ENCODE measurements at regions not wholly inside any gene's neighbourhood (a gene's known extent, or its start where the extent isn't known, plus 50 kb on each side); places are given as distances from the start of the nearest gene placed in this dataset.

- H3K36me3 ChIP-seq (ENCODE audit: insufficient read depth, low read length), result no peaks in the 10 kb centered on the region
- no peaks in the 10 kb centered on the region for H3K4me1 ChIP-seq (ENCODE audit: insufficient read depth, low read length)
- Mint-ChIP-seq H3K9me3 (no peaks in the 10 kb centered on the region), H3K4me1 (ENCODE audit: low read depth) (no peaks in the 10 kb centered on the region), H3K27ac (no peak overlapping the region), H3K36me3 (ENCODE audit: low read depth) (no peaks in the 10 kb centered on the region), H3K4me3 (no peak overlapping the region), H3K27me3 (no peaks in the 10 kb centered on the region)
- no peak overlapping the region for H3K27ac ChIP-seq (ENCODE audit: low read depth in 1 of 2, low read length in 2 of 2)
- H3K4me3 ChIP-seq (ENCODE audit: low read length), result no peak overlapping the region
- no peaks in the 10 kb centered on the region for H3K9me3 ChIP-seq (ENCODE audit: control insufficient read depth in 1 of 2, insufficient read depth in 1 of 2, low read length in 2 of 2)
- ATAC-seq (ENCODE audit: poor library complexity) (no peak), DNase-seq (no peak)
- peaks cover 0 to 3% of the 10 kb centered on the region in 2 experiments for H3K27me3 ChIP-seq (ENCODE audit: control insufficient read depth in 1 of 2, insufficient read depth in 2 of 2, low read length in 2 of 2)
- ChIA-PET POLR2A (no interaction called here), CTCF (no interaction called here)
- intact Hi-C loops (cut with DNase I, micrococcal nuclease), result no loop called here
- no peak for TF ChIP-seq CTCF (IDR thresholded peaks at IDR 0.05)
Observed at GRCh38 chr10:2895594-2896196, 171.7 kb upstream of the PFKP start.

- POLR2A ChIA-PET, result no interaction called here
- no peaks in the 10 kb centered on the region for H3K4me1 Mint-ChIP-seq (ENCODE audit: low read depth)
- no peak for TF ChIP-seq CTCF (IDR thresholded peaks at IDR 0.05)
- CTCF ChIA-PET, result no interaction called here
- H3K9me3 Mint-ChIP-seq, result no peaks in the 10 kb centered on the region
- Histone ChIP-seq H3K9me3 (ENCODE audit: control insufficient read depth in 1 of 2, insufficient read depth in 1 of 2, low read length in 2 of 2) (peaks cover 0 to 6% of the 10 kb centered on the region in 2 experiments), H3K27ac (ENCODE audit: low read depth in 1 of 2, low read length in 2 of 2) (no peak overlapping the region), H3K4me3 (ENCODE audit: low read length) (no peak overlapping the region), H3K4me1 (ENCODE audit: insufficient read depth, low read length) (no peaks in the 10 kb centered on the region), H3K36me3 (ENCODE audit: insufficient read depth, low read length) (no peaks in the 10 kb centered on the region), H3K27me3 (ENCODE audit: control insufficient read depth in 1 of 2, insufficient read depth in 2 of 2, low read length in 2 of 2) (peaks cover 0 to 3% of the 10 kb centered on the region in 2 experiments)
- intact Hi-C loops (cut with DNase I, micrococcal nuclease), result no loop called here
- no peak overlapping the region for H3K27ac Mint-ChIP-seq
- DNase-seq (no peak), ATAC-seq (ENCODE audit: poor library complexity) (no peak)
- H3K27me3 Mint-ChIP-seq, result no peaks in the 10 kb centered on the region
- no peak overlapping the region for H3K4me3 Mint-ChIP-seq
- no peaks in the 10 kb centered on the region for H3K36me3 Mint-ChIP-seq (ENCODE audit: low read depth)
Observed at GRCh38 chr10:2893991-2894390, 173.4 kb upstream of the PFKP start.

- TF ChIP-seq CTCF (IDR thresholded peaks at IDR 0.05), result no peak
- intact Hi-C loops (cut with DNase I, micrococcal nuclease), result no loop called here
- peak in 1 of 14 experiments; percentile 12 for DNase-seq
- H3K4me1 ChIP-seq (ENCODE audit: insufficient read depth, low read length), result no peaks in the 10 kb centered on the region
- no peak overlapping the region for H3K4me3 Mint-ChIP-seq
- CTCF ChIA-PET, result no interaction called here
- H3K27ac Mint-ChIP-seq, result no peak overlapping the region
- POLR2A ChIA-PET, result no interaction called here
- no peaks in the 10 kb centered on the region for H3K36me3 Mint-ChIP-seq (ENCODE audit: low read depth)
- H3K27me3 Mint-ChIP-seq, result no peaks in the 10 kb centered on the region
- no peak for ATAC-seq (ENCODE audit: poor library complexity)
- H3K9me3 Mint-ChIP-seq, result no peaks in the 10 kb centered on the region
- no peak overlapping the region for H3K4me3 ChIP-seq (ENCODE audit: low read length)
- H3K27me3 ChIP-seq (ENCODE audit: control insufficient read depth in 1 of 2, insufficient read depth in 2 of 2, low read length in 2 of 2), result peaks cover 0 to 3% of the 10 kb centered on the region in 2 experiments
- H3K9me3 ChIP-seq (ENCODE audit: control insufficient read depth in 1 of 2, insufficient read depth in 1 of 2, low read length in 2 of 2), result peaks cover 0 to 6% of the 10 kb centered on the region in 2 experiments
- H3K4me1 Mint-ChIP-seq (ENCODE audit: low read depth), result no peaks in the 10 kb centered on the region
- no peaks in the 10 kb centered on the region for H3K36me3 ChIP-seq (ENCODE audit: insufficient read depth, low read length)
- H3K27ac ChIP-seq (ENCODE audit: low read depth in 1 of 2, low read length in 2 of 2), result no peak overlapping the region
Observed at GRCh38 chr10:2893158-2893845, 174.0 kb upstream of the PFKP start.
